Stimulated activated CD8-positive, alpha-beta memory T cell treated with anti-CD3 and anti-CD28 coated beads, Interleukin-4, amount 100 ng/mL, for 48 hours (primary cell): ENCODE measurements at regions not wholly inside any gene's neighbourhood (a gene's known extent, or its start where the extent isn't known, plus 50 kb on each side); places are given as distances from the start of the nearest gene placed in this dataset.
"Not testable (repeated sequence)": the region's sequence is repeated elsewhere in the genome, so short reads cannot be mapped to it uniquely, and the experiment has no call there.

Experiments used
- DNase-seq: peaks from one replicate; pipeline ENCODE4 v3.0.0-alpha.2; 2020

DNA sequence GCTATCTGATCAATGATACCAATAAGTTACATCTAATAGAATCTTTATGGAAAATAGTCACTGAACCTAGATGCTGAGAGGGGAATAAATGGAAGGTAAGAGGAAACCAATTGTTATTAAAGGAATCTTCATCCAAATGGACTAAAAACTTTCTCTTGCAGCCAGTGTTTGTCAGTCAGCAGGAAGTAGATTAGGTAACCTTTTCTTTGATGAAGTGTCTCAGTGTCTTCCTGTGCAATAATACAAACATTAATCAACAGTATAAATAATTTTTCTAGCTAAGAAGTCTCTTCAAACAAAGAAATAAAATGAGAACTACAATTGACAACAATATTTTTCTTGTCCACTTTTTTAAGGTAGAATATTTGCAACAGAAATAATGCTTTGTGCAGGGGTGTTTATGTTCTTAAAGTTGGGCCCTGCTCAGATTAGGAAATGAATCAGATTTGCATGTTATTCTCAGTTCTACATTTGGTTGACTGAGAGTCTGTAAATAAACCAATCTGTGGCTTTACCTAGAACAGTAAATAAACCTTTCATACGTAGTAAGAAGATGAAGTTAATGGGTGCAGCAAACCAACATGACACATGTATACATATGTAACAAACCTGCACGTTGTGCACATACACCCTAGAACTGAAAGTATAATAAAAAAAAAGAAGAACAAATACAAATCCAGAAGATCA, 391.4 kb downstream of the MRPL39 start:
- DNase-seq, result no peak

DNA sequence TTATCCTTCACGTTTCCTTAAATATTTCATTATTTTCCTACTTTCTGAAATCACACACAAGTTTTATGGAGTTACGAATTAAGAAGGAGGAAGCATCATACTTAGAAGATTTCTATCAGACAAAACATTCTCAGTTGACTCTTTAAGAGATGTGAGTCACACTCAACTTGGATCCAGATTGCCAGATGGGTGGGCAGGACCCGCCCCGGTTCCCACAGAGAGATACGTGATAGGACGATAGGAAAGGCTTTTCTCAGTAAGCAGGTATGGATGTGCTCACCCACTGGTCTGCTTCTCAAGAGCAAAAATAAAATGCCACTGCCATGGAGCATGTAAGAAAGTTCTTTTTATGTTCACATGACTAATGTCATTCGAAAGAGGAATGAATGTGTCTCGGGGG, 392.6 kb downstream of the MRPL39 start:
- no peak for DNase-seq

DNA sequence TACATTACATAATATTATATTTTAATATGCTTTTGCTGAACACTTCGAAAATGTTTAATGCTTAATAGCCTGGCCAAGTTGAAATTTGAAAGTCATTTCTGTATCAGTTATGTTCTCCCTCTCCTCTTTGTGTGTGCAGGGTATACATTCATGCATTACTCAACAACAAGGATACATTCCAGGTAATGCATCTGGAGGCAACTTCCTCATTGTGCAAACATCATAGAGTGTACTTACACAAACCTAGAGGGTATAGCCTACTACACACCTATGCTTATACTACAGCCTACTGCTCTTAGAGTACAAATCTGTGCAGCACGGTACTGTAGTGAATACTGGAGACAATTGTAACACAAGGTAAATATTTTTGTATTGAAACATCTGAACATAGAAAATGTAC, 407.3 kb downstream of the MRPL39 start:
- no peak for DNase-seq

DNA sequence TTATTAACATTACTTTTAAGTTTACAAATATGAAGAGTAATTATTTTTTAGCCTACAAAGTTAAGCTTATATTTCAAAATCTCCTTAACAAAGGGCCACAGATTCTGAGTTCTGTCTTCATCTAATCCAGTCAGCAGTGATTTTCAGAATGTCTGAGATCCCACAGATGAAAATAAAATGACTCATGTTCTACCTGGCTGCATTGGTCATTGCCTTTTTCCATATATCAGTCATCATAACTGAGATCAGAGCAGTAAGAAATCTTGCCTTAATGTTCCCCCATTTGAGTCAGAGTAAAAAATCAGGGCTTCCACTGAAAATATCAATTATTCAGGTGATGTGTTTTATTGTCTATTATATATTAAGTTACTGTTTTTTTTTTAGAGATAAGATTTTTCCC, 416.1 kb downstream of the MRPL39 start:
- no peak for DNase-seq

DNA sequence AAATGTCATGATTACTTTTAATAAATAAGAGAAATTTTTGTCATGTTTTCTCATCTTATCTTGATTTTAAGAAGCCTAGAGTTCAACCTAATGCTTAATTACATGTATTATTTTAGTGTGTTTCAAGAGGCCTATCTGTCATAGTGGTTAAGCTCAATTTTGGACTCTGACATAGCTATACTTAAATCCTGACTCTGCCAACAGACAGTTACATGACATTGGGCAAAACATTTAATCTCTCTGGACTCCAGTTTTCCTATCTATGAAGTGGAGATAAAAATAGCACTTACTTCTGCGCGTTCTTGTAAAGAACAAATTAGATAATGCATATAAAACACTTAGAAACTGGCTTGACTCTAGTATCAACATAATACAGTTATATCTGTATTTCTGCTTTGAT, 417.8 kb downstream of the MRPL39 start:
- no peak for DNase-seq

DNA sequence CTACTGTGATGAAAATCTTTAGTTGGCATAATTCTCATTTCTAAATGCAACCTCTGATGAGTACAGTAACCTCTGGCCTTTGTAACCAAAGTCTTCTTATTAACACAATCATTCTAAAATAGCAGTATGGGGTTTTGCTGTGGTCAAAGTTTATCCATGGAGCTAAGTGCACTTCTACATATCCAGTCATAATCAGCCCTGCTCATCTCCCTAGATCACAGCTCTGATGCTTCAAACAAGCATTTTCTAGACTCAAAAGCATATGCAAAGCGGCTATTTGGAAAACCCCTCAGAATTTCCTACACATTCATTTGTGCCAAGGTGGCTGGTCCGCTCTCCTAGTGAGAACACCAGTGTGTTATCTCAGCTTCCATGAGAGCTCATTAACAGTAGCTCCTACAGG, 418.6 kb downstream of the MRPL39 start:
- DNase-seq, result no peak

DNA sequence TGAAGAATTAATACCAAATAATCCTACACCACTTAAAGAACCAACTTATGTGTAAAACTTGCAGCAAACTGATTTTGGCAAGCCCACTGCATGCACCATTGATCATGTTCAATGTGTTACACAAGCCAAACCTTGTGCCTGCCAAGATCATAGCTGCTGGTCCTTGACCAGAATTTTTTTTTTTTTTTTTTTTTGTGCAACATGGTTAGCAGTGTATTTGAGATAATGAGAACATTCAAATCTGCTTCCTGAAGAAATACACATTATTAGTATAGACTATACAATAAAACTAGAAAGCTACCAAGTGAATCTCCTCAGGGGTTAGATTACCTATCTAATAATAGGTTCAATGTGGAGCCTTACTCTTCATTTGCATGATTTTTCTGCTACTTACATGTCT, 421.0 kb downstream of the MRPL39 start:
- DNase-seq, result no peak

DNA sequence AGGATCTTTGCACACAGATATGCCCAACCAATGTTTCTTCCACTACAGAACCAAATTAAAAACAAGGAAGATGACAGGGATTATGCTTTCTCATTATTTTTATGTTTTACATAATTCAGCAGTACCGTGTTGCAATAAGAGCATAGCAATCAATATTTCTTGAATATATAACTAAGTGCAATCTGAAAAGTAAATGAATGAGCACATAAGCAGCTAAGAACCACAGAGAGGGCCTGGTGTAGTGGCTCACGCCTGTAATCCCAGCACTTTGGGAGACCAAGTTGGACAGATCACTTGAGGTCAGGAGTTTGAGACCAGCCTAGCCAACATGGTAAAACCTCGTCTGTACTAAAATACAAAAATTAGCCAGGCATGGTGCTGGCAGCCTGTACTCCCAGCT, 423.7 kb downstream of the MRPL39 start:
- no peak for DNase-seq

DNA sequence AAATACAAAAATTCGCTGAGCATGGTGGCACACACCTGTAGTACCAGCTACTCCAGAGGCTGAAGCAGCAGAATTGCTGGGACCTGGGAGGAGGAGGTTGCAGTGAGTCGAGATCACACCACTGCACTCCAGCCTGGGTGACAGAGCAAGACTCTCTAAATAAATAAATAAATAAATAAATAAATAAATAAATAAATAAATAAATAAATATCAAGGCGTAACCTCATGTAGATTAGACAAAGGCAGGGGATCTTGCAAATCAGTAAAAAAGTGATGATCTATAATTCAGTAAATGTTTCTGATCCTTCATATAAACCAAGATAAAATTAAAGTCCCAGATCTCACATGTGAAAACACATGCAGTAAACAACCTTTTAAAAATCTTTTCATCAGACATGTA, 425.6 kb downstream of the MRPL39 start:
- DNase-seq, result not testable (repeated sequence)

DNA sequence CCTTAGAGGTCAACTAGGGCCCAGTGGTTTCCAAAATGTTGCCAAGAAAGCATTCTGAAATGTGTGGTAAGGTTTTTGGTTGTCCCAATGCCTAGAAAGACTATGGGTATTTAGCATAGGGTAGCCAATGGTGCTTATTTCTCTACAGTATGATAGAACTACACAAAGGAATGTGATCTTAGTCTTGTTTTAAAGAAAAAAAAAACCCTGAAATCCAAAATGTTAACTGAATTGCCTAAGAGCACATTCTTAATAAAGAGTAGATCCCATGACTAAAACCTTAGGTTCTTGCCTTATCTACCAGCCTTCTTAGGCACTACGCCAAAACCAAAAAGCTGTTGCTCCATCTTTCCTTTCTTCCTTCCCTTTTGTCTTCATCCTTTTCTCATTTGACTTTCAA, 428.2 kb downstream of the MRPL39 start:
- DNase-seq, result no peak

DNA sequence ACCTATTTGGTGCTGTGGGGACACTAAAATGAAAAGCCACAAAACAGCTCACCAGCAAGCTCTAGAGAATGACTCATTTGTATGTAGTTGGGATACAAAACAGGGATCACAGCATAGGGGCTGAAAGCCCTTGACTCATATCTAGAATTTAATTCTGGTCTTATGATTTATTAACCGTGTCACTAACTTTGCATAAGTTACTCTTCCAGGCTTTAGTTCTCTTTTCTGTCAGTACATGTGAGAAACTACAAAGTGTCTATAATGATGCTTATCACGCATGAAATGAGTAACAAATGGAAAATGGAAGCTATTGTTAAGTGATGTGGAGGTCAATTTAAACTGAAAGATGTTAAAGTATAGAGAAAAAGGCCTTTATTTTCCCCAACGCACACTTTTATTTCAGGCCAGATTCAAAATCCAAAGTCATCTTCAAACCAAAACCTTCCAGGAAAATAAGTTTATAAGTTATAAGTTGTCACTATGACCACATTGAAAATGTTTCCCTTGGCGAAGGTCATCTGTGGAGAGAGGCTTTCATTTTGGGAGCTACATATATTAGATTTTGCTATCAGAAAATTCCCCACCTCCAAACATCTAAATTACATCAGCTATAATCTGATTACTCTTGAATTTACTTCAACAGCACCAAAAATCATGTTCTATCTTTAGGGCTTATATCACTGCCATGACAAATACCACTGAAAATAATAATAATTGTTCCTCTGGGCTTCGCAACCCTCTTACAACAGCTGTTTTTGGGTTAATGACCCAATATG, 430.5 kb downstream of the MRPL39 start:
- no peak for DNase-seq

DNA sequence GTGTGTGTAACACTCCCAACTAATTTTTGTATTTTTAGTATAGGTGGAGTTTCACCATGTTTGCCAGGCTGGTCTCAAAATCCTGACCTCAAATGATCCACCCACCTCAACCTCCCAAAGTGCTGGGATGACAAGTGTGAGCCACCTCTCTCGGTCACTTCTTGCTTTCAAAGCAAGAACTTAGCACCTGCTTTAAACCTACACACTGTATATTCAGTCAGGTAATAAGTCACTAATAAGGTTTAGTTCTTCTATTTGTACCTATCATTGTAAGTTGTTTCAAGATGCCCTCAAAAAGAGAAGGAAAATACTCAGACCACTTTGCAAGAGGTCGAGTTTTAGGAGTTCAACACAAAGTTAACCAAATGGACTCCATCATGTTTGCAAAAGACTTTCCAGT, 431.3 kb downstream of the MRPL39 start:
- DNase-seq, result no peak

DNA sequence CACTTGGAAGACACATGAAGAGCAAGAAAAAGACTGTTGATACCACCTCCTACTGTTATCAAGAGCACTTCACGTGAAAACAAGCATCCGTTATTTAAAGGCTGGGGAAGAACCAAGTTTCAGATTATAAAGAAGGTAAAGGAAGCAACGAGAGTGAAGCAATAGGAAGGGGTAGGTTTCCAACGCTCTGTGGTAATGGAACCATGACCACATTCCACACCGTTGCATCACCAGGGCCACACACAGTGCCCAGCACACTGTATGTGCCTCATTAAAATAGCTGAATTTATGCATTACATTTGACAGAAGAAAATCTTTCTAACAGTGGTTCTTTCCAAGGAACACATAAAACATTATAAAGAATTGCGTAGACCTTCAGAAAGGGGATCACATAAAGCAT, 435.8 kb downstream of the MRPL39 start:
- no peak for DNase-seq

DNA sequence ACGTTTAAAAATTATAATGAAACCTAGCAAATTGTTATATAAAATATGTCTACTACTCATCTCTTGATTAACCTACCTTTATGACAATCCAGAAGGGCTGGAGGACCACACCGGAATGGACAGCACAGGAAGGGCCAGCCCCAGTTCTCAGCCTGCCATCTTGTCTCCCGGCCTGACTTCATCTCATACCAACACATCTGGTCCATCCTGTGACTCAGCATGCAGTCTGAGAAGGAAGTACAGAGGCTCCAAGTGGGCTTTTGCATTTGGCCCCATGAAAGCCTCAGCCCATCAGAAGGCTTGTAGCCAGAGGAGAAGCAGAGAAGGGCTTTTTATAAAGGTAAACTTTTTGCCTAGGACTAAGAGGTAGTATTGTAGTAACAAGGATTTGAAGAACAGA, 436.6 kb downstream of the MRPL39 start:
- DNase-seq, result no peak

DNA sequence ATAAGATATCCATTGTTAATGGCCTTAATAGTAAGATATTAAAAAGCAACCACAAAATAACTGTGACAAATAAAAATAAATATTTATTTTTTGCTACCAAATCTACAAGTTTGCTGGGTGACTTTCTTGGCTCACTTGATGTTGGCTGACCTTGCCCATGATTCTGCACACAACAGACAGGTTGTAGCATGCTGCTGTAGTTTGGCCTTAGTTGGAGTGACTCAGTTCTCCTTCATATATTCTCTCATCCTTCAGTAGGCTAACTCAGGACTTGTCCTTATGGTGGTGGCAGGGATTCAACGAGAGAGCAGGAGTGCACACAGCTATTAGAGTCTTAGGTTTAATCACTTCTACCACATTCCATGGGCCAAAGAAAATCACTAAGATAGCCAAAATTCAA, 437.9 kb downstream of the MRPL39 start:
- no peak for DNase-seq

DNA sequence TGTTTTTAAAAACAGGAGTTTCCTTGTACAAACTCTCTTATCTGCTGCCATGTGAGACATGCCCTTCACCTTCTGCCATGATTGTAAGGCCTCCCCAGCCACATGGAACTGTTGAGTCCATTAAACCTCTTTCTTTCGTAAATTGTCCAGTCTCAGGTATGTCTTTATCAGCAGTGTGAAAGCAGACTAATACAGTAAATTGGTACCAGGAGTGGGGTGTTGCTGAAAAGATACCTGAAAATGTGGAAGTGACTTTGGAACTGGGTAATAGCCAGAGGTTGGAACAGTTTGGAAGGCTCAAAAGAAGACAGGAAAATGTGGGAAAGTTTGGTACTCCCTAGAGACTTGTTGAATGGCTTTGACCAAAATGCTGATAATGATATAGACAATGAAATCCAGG, 440.4 kb downstream of the MRPL39 start:
- not testable (repeated sequence) for DNase-seq

DNA sequence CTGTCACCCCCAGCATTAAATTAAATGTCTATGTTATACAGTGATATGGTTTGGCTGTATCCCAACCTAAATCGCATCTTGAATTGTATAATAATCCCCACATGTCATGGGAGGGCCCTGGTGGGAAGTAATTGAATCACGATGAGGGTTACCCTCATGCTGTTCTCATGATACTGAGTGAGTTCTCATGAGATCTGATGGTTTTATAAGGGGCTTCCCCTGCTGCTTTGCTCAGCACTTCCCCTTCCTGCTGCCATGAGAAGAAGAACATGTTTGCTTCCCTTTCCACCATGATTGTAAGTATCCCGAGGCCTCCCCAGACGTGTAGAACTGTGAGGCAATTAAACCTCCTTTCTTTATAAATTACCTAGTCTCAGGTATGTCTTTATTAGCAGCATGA, 445.7 kb downstream of the MRPL39 start:
- DNase-seq, result no peak

DNA sequence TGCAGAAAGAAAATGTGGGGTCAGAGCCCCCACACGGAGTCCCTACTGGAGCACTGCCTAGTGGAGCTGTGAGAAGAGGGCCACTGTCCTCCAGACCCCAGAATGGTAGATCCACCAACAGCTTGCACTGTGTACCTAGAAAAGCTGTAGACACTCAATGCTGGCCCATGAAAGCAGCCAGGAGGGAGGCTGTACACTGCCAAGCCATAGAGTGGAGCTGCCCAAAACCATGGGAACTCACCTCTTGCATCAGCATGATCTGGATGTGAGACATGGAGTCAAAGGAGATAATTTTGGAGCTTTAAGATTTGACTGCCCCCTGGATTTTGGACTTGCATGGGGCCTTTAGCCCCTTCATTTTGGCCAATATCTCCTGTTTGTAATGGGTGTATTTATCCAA, 452.3 kb downstream of the MRPL39 start:
- not testable (repeated sequence) for DNase-seq

DNA sequence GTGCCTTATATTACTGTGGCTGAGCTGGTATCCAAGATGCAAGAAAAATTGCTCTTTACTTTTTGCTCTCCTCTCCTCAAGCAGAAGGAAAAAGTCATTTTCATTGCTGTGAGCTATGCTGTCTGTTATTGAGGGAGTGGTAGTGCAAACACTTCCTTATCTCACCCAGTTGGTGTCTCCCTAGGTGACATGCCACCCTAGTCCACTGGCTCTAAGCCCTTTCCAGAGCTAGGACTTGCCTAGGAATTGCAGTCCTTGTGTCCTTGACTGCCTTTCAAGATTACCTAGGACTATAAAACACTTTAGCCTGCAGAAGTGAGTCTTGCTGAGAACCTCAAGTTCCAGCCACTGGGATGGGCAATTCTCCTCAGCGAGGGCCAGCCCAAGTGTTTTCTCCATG, 458.3 kb downstream of the MRPL39 start:
- DNase-seq, result no peak

DNA sequence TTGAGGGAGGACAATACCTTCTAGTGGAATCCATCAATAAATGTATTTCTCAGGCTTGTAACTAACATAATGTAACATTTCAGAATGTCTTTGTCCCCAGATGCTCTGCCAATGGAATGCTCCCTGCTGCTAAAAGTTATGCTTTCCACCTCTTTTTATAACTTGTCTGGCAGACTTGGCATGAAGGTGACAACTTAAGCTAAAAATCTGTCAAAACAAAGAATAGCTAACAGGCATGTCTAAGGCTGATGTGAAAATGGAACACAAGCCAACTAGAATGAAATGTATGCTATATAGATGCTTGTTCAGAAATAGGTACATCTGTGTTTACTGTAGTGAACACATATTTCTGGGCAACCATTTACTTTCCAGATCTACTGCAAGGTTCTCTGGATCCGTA, 467.9 kb downstream of the MRPL39 start:
- no peak for DNase-seq

DNA sequence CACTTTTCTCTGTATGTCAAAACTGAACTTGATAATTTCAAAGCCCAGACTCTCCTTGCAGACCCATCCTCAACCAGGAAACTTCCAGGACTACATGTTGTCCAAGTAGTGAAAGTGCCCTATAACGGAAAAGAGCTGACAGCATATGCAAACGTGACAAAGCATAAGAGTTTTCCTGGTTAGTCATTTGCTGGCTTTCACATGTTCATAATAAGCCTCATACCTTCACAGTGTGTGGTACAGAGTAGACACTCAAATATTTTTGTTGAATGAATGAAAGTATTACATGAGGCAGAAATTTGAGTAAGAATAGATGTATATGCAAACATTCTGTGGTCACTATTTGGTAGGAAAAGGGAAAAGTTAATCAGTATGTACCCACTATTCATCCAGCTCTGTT, 473.3 kb downstream of the MRPL39 start:
- no peak for DNase-seq

DNA sequence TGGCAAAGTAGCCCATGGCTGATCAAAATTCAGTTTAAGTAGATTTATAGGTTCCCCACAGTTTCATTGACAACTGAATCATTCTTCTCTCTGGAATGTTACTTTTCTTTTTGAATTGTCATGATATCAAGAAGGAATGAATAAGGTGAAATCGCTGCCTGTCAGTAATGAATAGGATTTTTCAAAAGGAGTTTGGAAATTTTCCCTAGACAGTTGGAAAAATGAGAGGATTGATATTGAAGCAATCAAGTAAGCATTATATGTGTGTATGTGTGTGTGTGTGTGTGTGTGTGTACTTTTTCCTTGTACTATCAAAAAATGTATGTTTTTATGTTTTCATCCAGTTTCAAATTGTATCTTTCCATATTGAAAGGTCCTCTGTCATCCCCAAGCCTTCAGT, 479.5 kb downstream of the MRPL39 start:
- DNase-seq, result no peak

DNA sequence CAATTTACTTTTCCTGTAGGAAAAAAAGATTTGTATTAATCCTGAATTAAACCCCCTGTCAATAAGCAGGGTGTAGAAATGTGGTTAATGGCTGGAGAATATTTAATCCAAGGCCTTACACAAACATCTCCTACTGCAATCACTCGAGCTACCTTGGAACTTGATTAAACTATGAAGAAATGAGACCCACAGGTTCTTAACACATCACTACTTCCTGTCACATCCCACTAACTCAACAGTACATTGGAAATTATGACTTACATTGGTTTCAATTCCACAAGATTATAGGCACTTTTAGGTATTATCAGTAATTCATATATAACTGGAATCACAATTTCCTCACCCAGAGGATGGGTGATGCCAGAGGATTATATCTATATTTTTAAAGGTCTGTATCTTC, 480.3 kb downstream of the MRPL39 start:
- DNase-seq, result no peak

DNA sequence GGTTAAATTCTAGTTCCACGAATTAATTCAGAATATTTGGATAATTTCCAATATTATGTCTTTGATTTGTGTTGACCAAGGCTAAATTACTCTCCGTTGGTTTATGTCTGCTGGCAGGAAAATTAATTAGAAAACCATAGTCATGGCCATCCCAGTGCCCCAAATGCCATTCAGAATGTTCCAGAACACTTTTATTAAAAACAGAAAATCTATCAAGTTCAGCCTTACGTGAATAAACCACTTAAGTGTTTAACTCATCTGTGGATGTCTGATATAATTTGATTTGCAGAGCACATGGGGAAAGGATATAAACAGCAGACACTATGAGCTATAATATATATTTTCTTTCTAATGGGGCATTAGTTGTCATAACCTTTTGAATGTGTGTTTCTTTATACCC, 480.7 kb downstream of the MRPL39 start:
- no peak for DNase-seq

DNA sequence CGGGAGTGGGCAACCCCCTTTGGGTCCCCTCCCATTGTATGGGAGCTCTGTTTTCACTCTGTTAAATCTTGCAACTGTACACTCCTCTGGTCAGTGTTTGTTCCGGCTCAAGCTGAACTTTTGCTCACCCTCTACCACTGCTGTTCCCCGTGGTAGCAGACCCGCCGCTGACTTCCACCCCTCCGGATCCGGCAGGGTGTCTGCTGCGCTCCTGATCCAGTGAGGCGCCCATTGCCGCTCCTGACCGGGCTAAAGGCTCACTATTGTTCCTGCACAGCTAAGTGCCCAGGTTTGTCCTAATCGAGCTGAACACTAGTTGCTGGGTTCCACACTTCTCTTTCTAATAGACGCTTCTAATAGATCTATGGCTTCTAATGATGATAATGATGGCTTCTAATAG, 488.6 kb downstream of the MRPL39 start:
- DNase-seq, result no peak
